Fibroblast of mammary gland (primary cell): ENCODE measurements at regions not wholly inside any gene's neighbourhood (a gene's known extent, or its start where the extent isn't known, plus 50 kb on each side); places are given as distances from the start of the nearest gene placed in this dataset.

ENCODE experiments used
- DNase-seq: peaks from one replicate; pipeline ENCODE4 v3.0.0-alpha.2; 2010; ENCODE audit warnings: low read depth
- H3K4me3 ChIP-seq: 2 replicates; pipeline ENCODE4 v1.5.1; 2011; ENCODE audit warnings: low read depth, mild to moderate bottlenecking, low read length, moderate library complexity; ENCODE audit not compliant: control insufficient read depth
- TF ChIP-seq, protein P1 (sequence below): conservative IDR thresholded peaks from 2 replicates; pipeline ENCODE4 v1.5.1; 2011; ENCODE audit warnings: low read depth, low read length, inconsistent platforms; ENCODE audit not compliant: control insufficient read depth, insufficient read depth

- TF ChIP-seq, protein P1, sequence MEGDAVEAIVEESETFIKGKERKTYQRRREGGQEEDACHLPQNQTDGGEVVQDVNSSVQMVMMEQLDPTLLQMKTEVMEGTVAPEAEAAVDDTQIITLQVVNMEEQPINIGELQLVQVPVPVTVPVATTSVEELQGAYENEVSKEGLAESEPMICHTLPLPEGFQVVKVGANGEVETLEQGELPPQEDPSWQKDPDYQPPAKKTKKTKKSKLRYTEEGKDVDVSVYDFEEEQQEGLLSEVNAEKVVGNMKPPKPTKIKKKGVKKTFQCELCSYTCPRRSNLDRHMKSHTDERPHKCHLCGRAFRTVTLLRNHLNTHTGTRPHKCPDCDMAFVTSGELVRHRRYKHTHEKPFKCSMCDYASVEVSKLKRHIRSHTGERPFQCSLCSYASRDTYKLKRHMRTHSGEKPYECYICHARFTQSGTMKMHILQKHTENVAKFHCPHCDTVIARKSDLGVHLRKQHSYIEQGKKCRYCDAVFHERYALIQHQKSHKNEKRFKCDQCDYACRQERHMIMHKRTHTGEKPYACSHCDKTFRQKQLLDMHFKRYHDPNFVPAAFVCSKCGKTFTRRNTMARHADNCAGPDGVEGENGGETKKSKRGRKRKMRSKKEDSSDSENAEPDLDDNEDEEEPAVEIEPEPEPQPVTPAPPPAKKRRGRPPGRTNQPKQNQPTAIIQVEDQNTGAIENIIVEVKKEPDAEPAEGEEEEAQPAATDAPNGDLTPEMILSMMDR: no peak
- no peak for DNase-seq
- H3K4me3 ChIP-seq: no peak overlapping the region
Observed at GRCh38 chr17:79680318-79680695, 50.4 kb upstream of the ENPP7 start.

- no peak overlapping the region for H3K4me3 ChIP-seq
- TF ChIP-seq, protein P1: no peak
- no peak for DNase-seq
Observed at GRCh38 chr17:79679631-79680317, 51.0 kb upstream of the ENPP7 start.

DNA sequence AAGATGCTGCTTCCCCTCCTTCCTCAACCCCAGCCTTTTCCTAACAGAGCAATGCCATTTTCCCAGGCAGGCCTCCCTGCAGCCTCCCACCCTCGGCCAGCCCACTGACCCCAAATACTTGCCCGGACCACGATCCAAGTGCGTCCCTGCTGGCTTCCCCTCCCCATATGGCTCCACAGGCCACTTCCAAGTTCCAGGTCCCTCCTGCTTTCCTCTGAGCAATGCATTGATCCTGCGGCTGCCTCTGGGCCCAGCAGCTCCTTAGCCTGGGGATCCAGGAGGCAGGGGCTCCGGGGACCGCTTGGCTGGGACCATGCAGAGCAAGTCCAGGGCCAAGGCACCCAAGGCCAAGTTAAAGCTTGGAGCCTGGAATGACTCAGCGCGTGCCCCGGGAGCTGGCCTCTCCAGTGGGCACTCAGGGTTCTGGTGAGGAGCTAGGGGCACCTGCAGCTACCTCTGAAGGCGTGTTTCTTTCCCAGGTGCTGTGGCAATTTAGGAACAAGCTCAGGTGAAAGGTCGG is 51.9 kb upstream of the ENPP7 start:
- no peak overlapping the region for H3K4me3 ChIP-seq
- DNase-seq: no peak
- TF ChIP-seq, protein P1: no peak

- H3K4me3 ChIP-seq: no peak overlapping the region
- TF ChIP-seq, protein P1: no peak
- DNase-seq: no peak
Observed at GRCh38 chr17:79678091-79678735, 52.5 kb upstream of the ENPP7 start.

- TF ChIP-seq, protein P1: no peak
Observed at GRCh38 chr17:79677646-79678045, 53.1 kb upstream of the ENPP7 start.

DNA sequence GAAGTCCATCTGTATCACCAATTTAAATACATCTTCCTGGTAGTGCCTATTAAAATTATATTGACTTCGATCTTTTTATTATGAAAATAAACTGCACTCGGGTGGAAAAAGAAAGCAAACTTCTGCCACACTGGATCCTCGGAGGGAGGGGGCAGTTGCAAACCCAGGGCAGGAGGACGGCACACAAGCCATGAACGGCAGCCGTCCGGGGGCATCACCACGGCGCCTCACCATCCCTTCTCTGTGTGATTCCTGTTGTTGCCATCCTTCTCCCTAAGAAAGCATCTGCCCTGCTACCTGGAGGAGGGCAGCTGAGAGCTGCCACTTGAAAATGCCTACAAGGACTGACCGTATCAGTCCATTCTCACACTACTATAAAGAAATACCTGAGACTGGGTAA is 53.9 kb upstream of the ENPP7 start:
- DNase-seq: no peak
- no peak overlapping the region for H3K4me3 ChIP-seq
- TF ChIP-seq, protein P1: no peak

More at GRCh38 chr17:79677646-79678045, 53.1 kb upstream of the ENPP7 start:
- DNase-seq: no peak
- H3K4me3 ChIP-seq: no peak overlapping the region
